ENCODE measurements at regions not wholly inside any gene's neighbourhood (a gene's known extent, or its start where the extent isn't known, plus 50 kb on each side); places are given as distances from the start of the nearest gene placed in this dataset.

- TF ChIP-seq POLR2A (IDR thresholded peaks at IDR 0.05) (no peak), CTCF (IDR thresholded peaks at IDR 0.05) (no peak)
- 78 to 89% (median 88%) methylated on average over 4 of the region's 4 CpGs for WGBS, 4 donors
- intact Hi-C loops (cut with DNase I) = no loop called here
Measured at GRCh38 chr7:135843214-135843613, 94.6 kb upstream of the FAM180A start.

DNA sequence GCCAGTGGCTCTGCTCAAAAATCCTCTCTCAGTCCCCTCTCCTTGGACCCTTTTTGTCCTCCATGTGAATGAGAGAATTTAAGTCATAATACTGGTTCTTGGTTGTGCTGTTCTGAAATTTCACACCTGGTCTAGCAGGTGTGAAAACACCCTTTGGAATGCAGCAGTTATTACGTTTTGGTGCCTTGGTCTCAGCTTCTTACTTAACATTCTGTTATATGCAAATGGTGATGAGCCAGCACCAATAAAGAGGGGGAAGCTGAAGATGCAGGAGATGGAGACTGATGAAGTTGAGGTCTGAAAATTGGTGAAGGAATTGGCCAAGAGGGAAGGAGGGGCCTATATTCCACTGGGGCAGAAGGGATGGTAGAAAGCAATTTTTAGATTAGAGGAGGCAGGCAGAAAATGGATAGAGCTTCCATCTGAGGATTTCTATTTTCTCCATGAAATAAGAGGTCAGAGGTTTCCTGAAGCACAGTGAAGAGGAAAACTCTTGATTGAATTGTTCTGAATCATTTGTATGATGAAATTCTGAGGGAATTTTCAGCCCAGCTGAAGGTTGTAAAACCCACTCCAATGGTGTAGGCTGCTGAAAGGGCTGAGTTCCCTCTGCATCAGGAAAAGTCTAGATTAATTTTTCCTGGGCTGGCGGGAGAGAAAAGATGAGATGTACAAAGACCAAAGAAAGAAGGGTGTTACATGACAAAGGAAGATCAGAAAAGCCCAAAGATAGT lies 94.0 kb upstream of the FAM180A start:
- Histone ChIP-seq H3K27me3 (no peaks in the 10 kb centered on the region), H3K27ac (no peak overlapping the region), H3K4me3 (no peak overlapping the region), H3K9me3 (replicated peaks in 1 of 3) (no peaks in the 10 kb centered on the region), H3K36me3 (replicated peaks in 1 of 2) (no peaks in the 10 kb centered on the region), H3K4me1 (replicated peaks in 1 of 2) (no peaks in the 10 kb centered on the region)
- WGBS, 4 donors = 72 to 79% (median 75%) methylated on average over 2 of the region's 2 CpGs
- DNase-seq = no peak
- TF ChIP-seq CTCF (IDR thresholded peaks at IDR 0.05) = no peak
- no peak for TF ChIP-seq POLR2A (IDR thresholded peaks at IDR 0.05)
- intact Hi-C loops (cut with DNase I) = no loop called here

More at GRCh38 chr7:135843214-135843613, 94.6 kb upstream of the FAM180A start:
- DNase-seq = no peak
- H3K36me3 ChIP-seq (replicated peaks in 1 of 2) = no peaks in the 10 kb centered on the region
- no peaks in the 10 kb centered on the region for H3K9me3 ChIP-seq (replicated peaks in 1 of 3)
- H3K27me3 ChIP-seq = no peaks in the 10 kb centered on the region
- H3K4me1 ChIP-seq (replicated peaks in 1 of 2) = no peaks in the 10 kb centered on the region
- H3K27ac ChIP-seq = no peak overlapping the region
- H3K4me3 ChIP-seq = no peak overlapping the region

- Histone ChIP-seq H3K36me3 (replicated peaks in 1 of 2) (no peaks in the 10 kb centered on the region), H3K27ac (no peak overlapping the region), H3K4me1 (replicated peaks in 1 of 2) (no peaks in the 10 kb centered on the region), H3K27me3 (no peaks in the 10 kb centered on the region), H3K9me3 (replicated peaks in 1 of 3) (no peaks in the 10 kb centered on the region), H3K4me3 (no peak overlapping the region)
- DNase-seq = no peak
- TF ChIP-seq POLR2A (IDR thresholded peaks at IDR 0.05) (no peak), CTCF (IDR thresholded peaks at IDR 0.05) (no peak)
- intact Hi-C loops (cut with DNase I) = no loop called here
Measured at GRCh38 chr7:135840591-135840990, 92.0 kb upstream of the FAM180A start.

- H3K36me3 ChIP-seq (replicated peaks in 1 of 2) = no peaks in the 10 kb centered on the region
- WGBS, 4 donors = 41 to 65% (median 52%) methylated on average over 2 of the region's 2 CpGs
- no peaks in the 10 kb centered on the region for H3K9me3 ChIP-seq (replicated peaks in 1 of 3)
- intact Hi-C loops (cut with DNase I) = no loop called here
- no peak overlapping the region for H3K4me3 ChIP-seq
- H3K4me1 ChIP-seq (replicated peaks in 1 of 2) = no peaks in the 10 kb centered on the region
- no peak overlapping the region for H3K27ac ChIP-seq
- no peaks in the 10 kb centered on the region for H3K27me3 ChIP-seq
- TF ChIP-seq CTCF (IDR thresholded peaks at IDR 0.05) (no peak), POLR2A (IDR thresholded peaks at IDR 0.05) (no peak)
- no peak for DNase-seq
Measured at GRCh38 chr7:135837675-135838074, 89.1 kb upstream of the FAM180A start.

All from adrenal gland (tissue), 9 donors.